SK-N-SH (cell line): ENCODE measurements at regions not wholly inside any gene's neighbourhood (a gene's known extent, or its start where the extent isn't known, plus 50 kb on each side); places are given as distances from the start of the nearest gene placed in this dataset.

Source experiments
- CTCF ChIA-PET: fragments of 300-600, 350-600 bp; formaldehyde crosslinking; extraction: SDS; loops from one replicate; lab custom pipeline; 2021; lab: Yijun Ruan, JAX
- POLR2A ChIA-PET: fragments of 350-600 bp; sonication (Branson Sonifier 250); formaldehyde crosslinking; extraction: SDS; loops from one replicate; lab custom pipeline; 2020; ENCODE audit warnings: antibody characterized with exemption, inconsistent platforms; lab: Yijun Ruan, JAX
- DNase-seq: peaks from one replicate; pipeline ENCODE4 v3.0.0; 2012
- H2AFZ ChIP-seq: fragments of 200-600 bp; sonication (generic); 2 replicates; pipeline ENCODE4 v1.8.1; 2016; ENCODE audit warnings: antibody characterized with exemption, mild to moderate bottlenecking, low read depth
- H3F3A ChIP-seq: fragments of 200-600 bp; sonication (generic); replicated peaks from 2 replicates; pipeline ENCODE3; 2016; ENCODE audit warnings: antibody characterized with exemption, mild to moderate bottlenecking; ENCODE audit not compliant: insufficient read depth
- H3K27ac ChIP-seq, 2 experiments: fragments of 200-500 bp in 1 of 2; fragments of 200-600 bp in 1 of 2; sonication (Bioruptor generic) in 1 of 2; sonication (generic), shearing (Covaris generic) in 1 of 2; 2 replicates each; pipeline versions ENCODE4 v1.5.1 to v1.6.1; 2014 to 2016; ENCODE audit warnings: low read depth in 2 of 2, inconsistent platforms in 1 of 2, low read length in 1 of 2, mild to moderate bottlenecking in 1 of 2, mixed read lengths in 1 of 2
- H3K27me3 ChIP-seq: fragments of 200-600 bp; sonication (generic), shearing (Covaris generic); 2 replicates; pipeline ENCODE4 v1.6.1; 2016; ENCODE audit warnings: mixed run types; ENCODE audit not compliant: insufficient read depth
- H3K36me3 ChIP-seq, 2 experiments: fragments of 200-500 bp in 1 of 2; fragments of 200-600 bp in 1 of 2; sonication (Bioruptor generic) in 1 of 2; sonication (generic) in 1 of 2; replicated peaks in 1 of 2; 2 replicates each; pipeline versions ENCODE3 to v1.5.1; 2014 to 2016; ENCODE audit warnings: low read length in 1 of 2, mild to moderate bottlenecking in 1 of 2; ENCODE audit not compliant: insufficient read depth in 2 of 2, control insufficient read depth in 1 of 2
- H3K4me1 ChIP-seq, 2 experiments: fragments of 200-500 bp in 1 of 2; fragments of 200-600 bp in 1 of 2; sonication (Bioruptor generic) in 1 of 2; sonication (generic), shearing (Covaris generic) in 1 of 2; 2 replicates each; pipeline versions ENCODE4 v1.5.1 to v1.6.1; 2014 to 2016; ENCODE audit warnings: low read depth in 1 of 2, low read length in 1 of 2, mixed run types in 1 of 2; ENCODE audit not compliant: insufficient read depth in 2 of 2, control insufficient read depth in 1 of 2
- H3K4me2 ChIP-seq: fragments of 200-600 bp; sonication (generic), shearing (Covaris generic); 2 replicates; pipeline ENCODE4 v1.6.1; 2017; ENCODE audit warnings: mixed run types
- H3K4me3 ChIP-seq, 2 experiments: fragments of 200-500 bp in 1 of 2; fragments of 200-600 bp in 1 of 2; sonication (Bioruptor generic) in 1 of 2; sonication (generic), shearing (Covaris generic) in 1 of 2; 2 replicates each; pipeline versions ENCODE4 v1.5.1 to v1.8.1; 2014 to 2016; ENCODE audit warnings: low read depth in 2 of 2, inconsistent platforms in 1 of 2, low read length in 1 of 2, mild to moderate bottlenecking in 1 of 2, mixed read lengths in 1 of 2, moderate library complexity in 1 of 2
- H3K79me2 ChIP-seq: fragments of 200-600 bp; sonication (generic); 2 replicates; pipeline ENCODE4 v1.8.1; 2017; ENCODE audit warnings: mild to moderate bottlenecking; ENCODE audit not compliant: insufficient read depth
- H3K9ac ChIP-seq: fragments of 200-600 bp; sonication (generic); 2 replicates; pipeline ENCODE4 v1.6.1; 2017; ENCODE audit warnings: mixed run types
- H3K9me2 ChIP-seq: fragments of 200-600 bp; sonication (generic); 2 replicates; pipeline ENCODE4 v1.6.1; 2017; ENCODE audit warnings: mixed run types
- H3K9me3 ChIP-seq: fragments of 200-600 bp; sonication (generic); 2 replicates; pipeline ENCODE4 v1.6.1; 2017; ENCODE audit warnings: mixed run types, mild to moderate bottlenecking, moderate library complexity
- H4K20me1 ChIP-seq: fragments of 200-600 bp; sonication (generic); 2 replicates; pipeline ENCODE4 v1.6.1; 2017; ENCODE audit warnings: mild to moderate bottlenecking, mixed run types; ENCODE audit not compliant: insufficient read depth
- CTCF ChIP-seq: fragments of 200-600 bp; sonication (generic); IDR thresholded peaks from 2 replicates; pipeline ENCODE4 v1.6.1; 2017; ENCODE audit warnings: antibody characterized with exemption, mild to moderate bottlenecking, moderate library complexity
- ELF1 ChIP-seq: IDR thresholded peaks from 2 replicates; pipeline ENCODE4 v1.4.0; 2012
- FOXM1 ChIP-seq: IDR thresholded peaks from 2 replicates; pipeline ENCODE4 v1.4.0; 2012; ENCODE audit warnings: low read depth, mild to moderate bottlenecking
- IRF3 ChIP-seq: fragments of 150-350 bp; IDR thresholded peaks from 2 replicates; pipeline ENCODE4 v1.6.1; 2016; ENCODE audit warnings: mild to moderate bottlenecking, low read depth, low read length
- MAX ChIP-seq: IDR thresholded peaks from 2 replicates; pipeline ENCODE4 v1.4.0; 2012; ENCODE audit warnings: low read depth
- MXI1 ChIP-seq: IDR thresholded peaks from 2 replicates; pipeline ENCODE4 v1.6.1; 2012; ENCODE audit warnings: mild to moderate bottlenecking, low read depth, low read length, improper control_type of control experiment
- POLR2AphosphoS5 ChIP-seq: IDR thresholded peaks from 2 replicates; pipeline ENCODE4 v1.6.1; 2012; ENCODE audit warnings: low read depth, low read length
- RCOR1 ChIP-seq: fragments of 150-350 bp; IDR thresholded peaks from 2 replicates; pipeline ENCODE4 v1.6.1; 2017; ENCODE audit warnings: antibody characterized with exemption, low read length
- SMC3 ChIP-seq: IDR thresholded peaks from 2 replicates; pipeline ENCODE4 v1.6.1; 2012; ENCODE audit warnings: low read depth, low read length, improper control_type of control experiment
- USF1 ChIP-seq: IDR thresholded peaks from 2 replicates; pipeline ENCODE4 v1.4.0; 2012; ENCODE audit warnings: low read depth, borderline replicate concordance
- YY1 ChIP-seq: IDR thresholded peaks from 2 replicates; pipeline ENCODE4 v1.4.0; 2012; ENCODE audit warnings: low read depth, mild to moderate bottlenecking
- ZBTB33 ChIP-seq: IDR thresholded peaks from 2 replicates; pipeline ENCODE4 v1.4.0; 2012; ENCODE audit warnings: low read depth, borderline replicate concordance
- WGBS: methylation state at CpG from one replicate; pipeline ENCODE4 v1.1.6; 2017; ENCODE audit warnings: low lambda C conversion rate; 5-methylcytosine and 5-hydroxymethylcytosine counted together

- no peak for TF ChIP-seq ZBTB33
Measured at GRCh38 chr14:38385343-38385742, 129.4 kb upstream of the CLEC14A start (continued).

GRCh38 chr14:38384741-38385140 is 128.8 kb upstream of the CLEC14A start:
- no peaks in the 10 kb centered on the region for H3K27me3 ChIP-seq
- no peaks in the 10 kb centered on the region for H3K9me3 ChIP-seq
- no peaks in the 10 kb centered on the region for H3K36me3 ChIP-seq
- H3K27ac ChIP-seq = no peak overlapping the region
- H3K4me3 ChIP-seq = no peak overlapping the region
- H3K4me2 ChIP-seq = no peak overlapping the region
- ChIA-PET POLR2A (no interaction called here), CTCF (no interaction called here)
- no peak for DNase-seq
- no peaks in the 10 kb centered on the region for H3F3A ChIP-seq
- WGBS = 41% methylated on average over 1 of the region's 1 CpG
- H3K4me1 ChIP-seq = no peaks in the 10 kb centered on the region
- H4K20me1 ChIP-seq = no peaks in the 10 kb centered on the region
- H3K9ac ChIP-seq = no peak overlapping the region
- TF ChIP-seq CTCF (no peak), USF1 (no peak), MAX (no peak), IRF3 (no peak), SMC3 (no peak), POLR2AphosphoS5 (no peak), FOXM1 (no peak), MXI1 (no peak), ELF1 (no peak), RCOR1 (no peak), YY1 (no peak)
- H3K79me2 ChIP-seq = no peaks in the 10 kb centered on the region
- no peak overlapping the region for H2AFZ ChIP-seq
- no peaks in the 10 kb centered on the region for H3K9me2 ChIP-seq
